HG02759 (cell line): ENCODE measurements at regions not wholly inside any gene's neighbourhood (a gene's known extent, or its start where the extent isn't known, plus 50 kb on each side); places are given as distances from the start of the nearest gene placed in this dataset.
A peak's percentile ranks its signal among the peaks of the same experiment; 100 is the strongest.
"Not testable (repeated sequence)": the region's sequence is repeated elsewhere in the genome, so short reads cannot be mapped to it uniquely, and the experiment has no call there.

Experiments used
- ATAC-seq: cut with Tn5 transposase; IDR thresholded peaks from one replicate; pipeline ENCODE4 v1.9.1; 2021; ENCODE audit warnings: mild to moderate bottlenecking, moderate library complexity; ENCODE audit not compliant: unreplicated experiment

GRCh38 chr2:195118276-195118675, 538.8 kb upstream of the SLC39A10 start:
- no peak for ATAC-seq

- no peak for ATAC-seq
These were observed 540.0 kb upstream of the SLC39A10 start for GRCh38 chr2:195117011-195117410.

- no peak for ATAC-seq
These were observed 541.3 kb upstream of the SLC39A10 start for GRCh38 chr2:195115738-195116137.

- ATAC-seq = no peak
These were observed 548.8 kb upstream of the SLC39A10 start for GRCh38 chr2:195108182-195108581.

- ATAC-seq = no peak
These were observed 550.2 kb upstream of the SLC39A10 start for GRCh38 chr2:195106681-195107380.

GRCh38 chr2:195105581-195105980, 551.4 kb upstream of the SLC39A10 start:
- ATAC-seq = no peak

GRCh38 chr2:195094330-195094729, 562.7 kb upstream of the SLC39A10 start:
- ATAC-seq = peak; percentile 40

- ATAC-seq = no peak
These were observed 564.7 kb upstream of the SLC39A10 start for GRCh38 chr2:195092341-195092740.

GRCh38 chr2:195072806-195073205, 584.2 kb upstream of the SLC39A10 start:
- ATAC-seq = not testable (repeated sequence)

- no peak for ATAC-seq
These were observed 600.0 kb upstream of the SLC39A10 start for GRCh38 chr2:195057001-195057400.

GRCh38 chr2:195055996-195056395, 601.0 kb upstream of the SLC39A10 start:
- no peak for ATAC-seq

- ATAC-seq = no peak
These were observed 605.6 kb upstream of the SLC39A10 start for GRCh38 chr2:195051401-195051800.

- ATAC-seq = peak; percentile 94
These were observed 607.5 kb upstream of the SLC39A10 start for GRCh38 chr2:195049372-195050031.

- no peak for ATAC-seq
These were observed 609.1 kb upstream of the SLC39A10 start for GRCh38 chr2:195047955-195048354.

- no peak for ATAC-seq
These were observed 612.2 kb upstream of the SLC39A10 start for GRCh38 chr2:195044801-195045200.

GRCh38 chr2:195038153-195038552, 618.9 kb upstream of the SLC39A10 start:
- ATAC-seq = no peak

- no peak for ATAC-seq
These were observed 620.0 kb upstream of the SLC39A10 start for GRCh38 chr2:195037045-195037444.

GRCh38 chr2:195031411-195031810, 625.6 kb upstream of the SLC39A10 start:
- no peak for ATAC-seq

- no peak for ATAC-seq
These were observed 627.0 kb upstream of the SLC39A10 start for GRCh38 chr2:195029804-195030654.

GRCh38 chr2:195027947-195028346, 629.1 kb upstream of the SLC39A10 start:
- no peak for ATAC-seq

- no peak for ATAC-seq
These were observed 630.8 kb upstream of the SLC39A10 start for GRCh38 chr2:195026261-195026660.

GRCh38 chr2:195022508-195022830, 634.6 kb upstream of the SLC39A10 start:
- no peak for ATAC-seq
